ENCODE measurements at regions not wholly inside any gene's neighbourhood (a gene's known extent, or its start where the extent isn't known, plus 50 kb on each side); places are given as distances from the start of the nearest gene placed in this dataset.
"Not testable (repeated sequence)": the region's sequence is repeated elsewhere in the genome, so short reads cannot be mapped to it uniquely, and the experiment has no call there.

GRCh38 chr5:126125407-126125806 is 297.8 kb upstream of the GRAMD2B start:
- peaks cover 0 to 13% (median 0%) of the 10 kb centered on the region in 4 donors for H3K4me1 ChIP-seq
- H3K4me3 ChIP-seq = no peak overlapping the region
- H3K27ac ChIP-seq = no peak overlapping the region
- H3K36me3 ChIP-seq = peaks cover 0 to 2% (median 0%) of the 10 kb centered on the region in 3 donors
- no peaks in the 10 kb centered on the region for H3K27me3 ChIP-seq
- 66 to 72% methylated on average over 2 of the region's 2 CpGs for WGBS, 2 donors
- TF ChIP-seq EP300 (IDR thresholded peaks at IDR 0.05) = no peak
- TF ChIP-seq POLR2A (IDR thresholded peaks at IDR 0.05) = no peak
- no peak for TF ChIP-seq CTCF (IDR thresholded peaks at IDR 0.05)
- H3K9me3 ChIP-seq = peaks cover 0 to under 1% (median 0%) of the 10 kb centered on the region in 4 donors
- no peak for DNase-seq (ENCODE audit: low spot score in 2 of 2)

GRCh38 chr5:126126574-126126973 is 296.6 kb upstream of the GRAMD2B start:
- no peak for TF ChIP-seq CTCF (IDR thresholded peaks at IDR 0.05)
- no peak for TF ChIP-seq EP300 (IDR thresholded peaks at IDR 0.05)
- no peak for TF ChIP-seq POLR2A (IDR thresholded peaks at IDR 0.05)
- H3K36me3 ChIP-seq = peaks cover 0 to 2% (median 0%) of the 10 kb centered on the region in 3 donors
- H3K4me3 ChIP-seq = no peak overlapping the region
- WGBS, 2 donors = 81 to 85% methylated on average over 4 of the region's 4 CpGs
- no peaks in the 10 kb centered on the region for H3K27me3 ChIP-seq
- H3K4me1 ChIP-seq = peaks cover 0 to 13% (median 0%) of the 10 kb centered on the region in 4 donors
- no peak for DNase-seq (ENCODE audit: low spot score in 2 of 2)
- H3K27ac ChIP-seq = no peak overlapping the region
- H3K9me3 ChIP-seq = peaks cover 0 to 11% (median 1%) of the 10 kb centered on the region in 4 donors

- DNase-seq (ENCODE audit: low spot score in 2 of 2); H3K27ac ChIP-seq; H3K4me3 ChIP-seq; H3K36me3 ChIP-seq; H3K27me3 ChIP-seq: not testable (repeated sequence)
- H3K9me3 ChIP-seq = peaks cover 0 to 19% (median 1%) of the 10 kb centered on the region in 4 donors
- H3K4me1 ChIP-seq = peaks cover 0 to 13% (median 0%) of the 10 kb centered on the region in 4 donors
- 77 to 81% methylated on average over 2 of the region's 2 CpGs for WGBS, 2 donors
These were observed 295.8 kb upstream of the GRAMD2B start for GRCh38 chr5:126127371-126127770.

GRCh38 chr5:126129431-126129830 is 293.8 kb upstream of the GRAMD2B start:
- Histone ChIP-seq H3K4me3 (no peak overlapping the region), H3K9me3 (peaks cover 0 to 19% (median 1%) of the 10 kb centered on the region in 4 donors), H3K27me3 (no peaks in the 10 kb centered on the region), H3K4me1 (peaks cover 0 to 8% (median 0%) of the 10 kb centered on the region in 4 donors), H3K36me3 (peaks cover 0 to 2% (median 0%) of the 10 kb centered on the region in 3 donors), H3K27ac (no peak overlapping the region)
- WGBS, 2 donors = 78 to 81% methylated on average over 2 of the region's 2 CpGs
- no peak for DNase-seq (ENCODE audit: low spot score in 2 of 2)
- TF ChIP-seq CTCF (IDR thresholded peaks at IDR 0.05) (no peak), EP300 (IDR thresholded peaks at IDR 0.05) (no peak), POLR2A (IDR thresholded peaks at IDR 0.05) (no peak)

- no peak for DNase-seq (ENCODE audit: low spot score in 2 of 2)
- Histone ChIP-seq H3K36me3 (no peaks in the 10 kb centered on the region), H3K4me3 (no peak overlapping the region), H3K4me1 (peaks cover 0 to 6% (median 0%) of the 10 kb centered on the region in 4 donors), H3K27ac (no peak overlapping the region), H3K27me3 (no peaks in the 10 kb centered on the region), H3K9me3 (peaks cover 0 to 24% (median 1%) of the 10 kb centered on the region in 4 donors)
- TF ChIP-seq CTCF (IDR thresholded peaks at IDR 0.05) = no peak
- 81 to 90% methylated on average over 1 of the region's 1 CpG for WGBS, 2 donors
These were observed 289.8 kb upstream of the GRAMD2B start for GRCh38 chr5:126133424-126133823.

- Histone ChIP-seq H3K9me3 (peaks cover 0 to 5% (median 0%) of the 10 kb centered on the region in 4 donors), H3K27me3 (no peaks in the 10 kb centered on the region), H3K4me3 (no peak overlapping the region), H3K36me3 (no peaks in the 10 kb centered on the region), H3K4me1 (peaks cover 0 to 14% (median 0%) of the 10 kb centered on the region in 4 donors), H3K27ac (no peak overlapping the region)
- WGBS, 2 donors = 32 to 38% methylated on average over 2 of the region's 2 CpGs
- TF ChIP-seq POLR2A (IDR thresholded peaks at IDR 0.05) = no peak
- TF ChIP-seq CTCF (IDR thresholded peaks at IDR 0.05) = no peak
- no peak for TF ChIP-seq EP300 (IDR thresholded peaks at IDR 0.05)
- no peak for DNase-seq (ENCODE audit: low spot score in 2 of 2)
These were observed 285.3 kb upstream of the GRAMD2B start for GRCh38 chr5:126137891-126138280.

Measured in tibial nerve (tissue), 4 donors.